D721Med (cell line): ENCODE measurements at regions not wholly inside any gene's neighbourhood (a gene's known extent, or its start where the extent isn't known, plus 50 kb on each side); places are given as distances from the start of the nearest gene placed in this dataset.

Source experiments
- DNase-seq: peaks from one replicate; pipeline ENCODE4 v3.0.0; 2011; ENCODE audit warnings: low spot score; ENCODE audit not compliant: insufficient read length
- FAIRE-seq: peaks from 2 replicates; lab custom pipeline; 2011; peaks lifted over from hg19 to GRCh38; lab: Jason Lieb, UNC
- CTCF ChIP-seq: IDR thresholded peaks from 2 replicates; pipeline ENCODE4 v1.5.1; 2012; ENCODE audit warnings: mild to moderate bottlenecking, control low read depth; ENCODE audit not compliant: insufficient read depth; ENCODE audit errors: missing control alignments

- FAIRE-seq (no peak), DNase-seq (no peak)
- no peak for TF ChIP-seq CTCF
Measured at GRCh38 chr2:183798535-183798934, 674.3 kb downstream of the NUP35 start.

- TF ChIP-seq CTCF = no peak
- no peak for FAIRE-seq
- DNase-seq = no peak
Measured at GRCh38 chr2:183799761-183800160, 675.5 kb downstream of the NUP35 start.

- FAIRE-seq = no peak
- DNase-seq = no peak
- no peak for TF ChIP-seq CTCF
Measured at GRCh38 chr2:183803596-183803995, 679.4 kb downstream of the NUP35 start.

GRCh38 chr2:183807870-183808269, 683.6 kb downstream of the NUP35 start:
- FAIRE-seq (no peak), DNase-seq (no peak)
- TF ChIP-seq CTCF = no peak

- DNase-seq (no peak), FAIRE-seq (no peak)
- TF ChIP-seq CTCF = no peak
Measured at GRCh38 chr2:183809404-183809803, 685.2 kb downstream of the NUP35 start.

GRCh38 chr2:183811281-183811680, 687.0 kb downstream of the NUP35 start:
- FAIRE-seq = no peak
- DNase-seq = no peak
- TF ChIP-seq CTCF = no peak

- DNase-seq (no peak), FAIRE-seq (no peak)
- no peak for TF ChIP-seq CTCF
Measured at GRCh38 chr2:183812091-183812490, 687.8 kb downstream of the NUP35 start.
